ENCODE measurements at regions not wholly inside any gene's neighbourhood (a gene's known extent, or its start where the extent isn't known, plus 50 kb on each side); places are given as distances from the start of the nearest gene placed in this dataset.

DNA sequence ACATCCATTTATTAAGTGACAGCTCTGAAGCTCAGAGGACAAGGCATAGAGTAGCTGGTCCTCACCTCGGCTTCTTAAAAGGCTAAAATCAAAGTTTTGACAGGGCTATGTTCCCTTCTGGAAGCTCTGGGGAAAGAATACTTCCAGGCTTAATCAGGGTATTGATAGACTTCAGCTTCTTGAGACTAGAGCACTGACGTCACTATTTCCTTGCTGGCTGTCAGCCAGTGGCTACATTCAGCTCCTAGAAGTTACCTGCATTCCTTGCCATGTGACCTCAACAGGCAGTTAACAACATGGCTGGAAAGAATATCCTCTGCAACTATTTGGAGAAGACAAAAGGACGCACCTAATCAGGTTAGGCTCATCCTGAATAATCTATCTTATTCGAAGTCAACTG, 1144.8 kb downstream of the ADGRL3 start:
- Mint-ChIP-seq H3K4me1 (no peaks in the 10 kb centered on the region), H3K27me3 (ENCODE audit: insufficient read depth) (no peaks in the 10 kb centered on the region), H3K9me3 (peaks cover 12% of the 10 kb centered on the region), H3K4me3 (no peak overlapping the region), H3K36me3 (ENCODE audit: low read depth) (no peaks in the 10 kb centered on the region), H3K27ac (no peak overlapping the region)
- Histone ChIP-seq H3K27me3 (ENCODE audit: control insufficient read depth, insufficient read depth, low read length, poor library complexity, severe bottlenecking) (no peaks in the 10 kb centered on the region), H3K36me3 (ENCODE audit: control insufficient read depth, insufficient read depth, low read length) (no peaks in the 10 kb centered on the region), H3K4me1 (ENCODE audit: control insufficient read depth, insufficient read depth, low read length) (no peaks in the 10 kb centered on the region), H3K27ac (ENCODE audit: low read depth, low read length) (no peak overlapping the region), H3K9me3 (ENCODE audit: control insufficient read depth, low read length) (peaks cover 5% of the 10 kb centered on the region), H3K4me3 (ENCODE audit: low read length) (no peak overlapping the region), H3K9ac (ENCODE audit: extremely low read depth, low read length, poor library complexity, severe bottlenecking) (no peak overlapping the region)
- no peak for DNase-seq
- WGBS, 2 experiments (ENCODE audit: insufficient coverage in 1 of 2, insufficient read length in 1 of 2): 90 to 100% methylated on average over 2 to 4 of the region's 4 CpGs
- TF ChIP-seq, protein P1, sequence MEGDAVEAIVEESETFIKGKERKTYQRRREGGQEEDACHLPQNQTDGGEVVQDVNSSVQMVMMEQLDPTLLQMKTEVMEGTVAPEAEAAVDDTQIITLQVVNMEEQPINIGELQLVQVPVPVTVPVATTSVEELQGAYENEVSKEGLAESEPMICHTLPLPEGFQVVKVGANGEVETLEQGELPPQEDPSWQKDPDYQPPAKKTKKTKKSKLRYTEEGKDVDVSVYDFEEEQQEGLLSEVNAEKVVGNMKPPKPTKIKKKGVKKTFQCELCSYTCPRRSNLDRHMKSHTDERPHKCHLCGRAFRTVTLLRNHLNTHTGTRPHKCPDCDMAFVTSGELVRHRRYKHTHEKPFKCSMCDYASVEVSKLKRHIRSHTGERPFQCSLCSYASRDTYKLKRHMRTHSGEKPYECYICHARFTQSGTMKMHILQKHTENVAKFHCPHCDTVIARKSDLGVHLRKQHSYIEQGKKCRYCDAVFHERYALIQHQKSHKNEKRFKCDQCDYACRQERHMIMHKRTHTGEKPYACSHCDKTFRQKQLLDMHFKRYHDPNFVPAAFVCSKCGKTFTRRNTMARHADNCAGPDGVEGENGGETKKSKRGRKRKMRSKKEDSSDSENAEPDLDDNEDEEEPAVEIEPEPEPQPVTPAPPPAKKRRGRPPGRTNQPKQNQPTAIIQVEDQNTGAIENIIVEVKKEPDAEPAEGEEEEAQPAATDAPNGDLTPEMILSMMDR (conservative IDR thresholded peaks at IDR 0.05): no peak

DNA sequence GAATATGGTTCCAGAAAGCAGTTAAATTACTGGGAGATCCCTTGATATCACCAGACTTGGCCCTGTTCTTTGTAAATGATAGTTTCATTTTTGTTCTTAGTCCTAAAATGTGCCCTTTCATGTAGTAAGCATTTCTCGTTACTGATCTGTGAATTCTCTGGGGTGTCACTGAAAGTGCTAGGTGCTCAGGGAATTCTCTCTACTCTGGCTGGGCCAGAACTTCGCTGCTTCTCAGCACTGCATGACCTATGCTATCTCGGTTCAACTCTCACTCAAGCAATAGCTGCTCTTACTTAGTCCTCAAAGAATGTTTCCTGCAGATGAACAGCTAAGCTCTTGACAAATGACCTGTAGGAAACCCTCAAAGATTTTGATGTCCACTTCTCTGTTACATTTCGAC, 1144.3 kb downstream of the ADGRL3 start:
- 83 to 93% methylated on average over 2 to 4 of the region's 4 CpGs for WGBS, 2 experiments (ENCODE audit: insufficient coverage in 1 of 2, insufficient read length in 1 of 2)

DNA sequence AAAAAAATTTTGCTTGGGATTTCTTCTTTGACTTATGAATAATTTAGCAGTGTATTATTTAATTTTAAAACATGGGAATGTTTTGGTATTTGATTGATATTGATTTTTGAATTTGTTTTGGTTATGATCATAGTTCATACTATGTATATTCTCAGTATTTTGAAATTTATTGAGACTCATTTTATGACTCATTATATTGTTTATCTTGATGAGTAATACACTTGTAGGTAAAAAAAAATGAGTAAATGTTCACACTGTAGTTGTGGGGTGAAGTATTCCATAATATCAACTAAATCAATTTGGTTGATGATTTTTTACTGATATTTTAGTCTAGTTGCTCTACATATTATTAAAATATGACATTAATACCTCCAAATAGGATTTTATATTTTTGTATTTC, 1142.2 kb downstream of the ADGRL3 start:
- Histone ChIP-seq H3K4me1 (ENCODE audit: control insufficient read depth, insufficient read depth, low read length) (no peaks in the 10 kb centered on the region), H3K27ac (ENCODE audit: low read depth, low read length) (no peak overlapping the region), H3K27me3 (ENCODE audit: control insufficient read depth, insufficient read depth, low read length, poor library complexity, severe bottlenecking) (no peaks in the 10 kb centered on the region), H3K9ac (ENCODE audit: extremely low read depth, low read length, poor library complexity, severe bottlenecking) (no peak overlapping the region), H3K9me3 (ENCODE audit: control insufficient read depth, low read length) (peaks cover 5% of the 10 kb centered on the region), H3K4me3 (ENCODE audit: low read length) (no peak overlapping the region), H3K36me3 (ENCODE audit: control insufficient read depth, insufficient read depth, low read length) (no peaks in the 10 kb centered on the region)
- DNase-seq: no peak
- Mint-ChIP-seq H3K27ac (no peak overlapping the region), H3K9me3 (peaks cover 26% of the 10 kb centered on the region), H3K4me1 (no peaks in the 10 kb centered on the region), H3K27me3 (ENCODE audit: insufficient read depth) (no peaks in the 10 kb centered on the region), H3K4me3 (no peak overlapping the region), H3K36me3 (ENCODE audit: low read depth) (no peaks in the 10 kb centered on the region)
- TF ChIP-seq, protein P1 (conservative IDR thresholded peaks at IDR 0.05): no peak

More for the DNA sequence above, 1144.3 kb downstream of the ADGRL3 start:
- no peaks in the 10 kb centered on the region for H3K27me3 ChIP-seq (ENCODE audit: control insufficient read depth, insufficient read depth, low read length, poor library complexity, severe bottlenecking)
- no peak overlapping the region for H3K27ac Mint-ChIP-seq
- H3K36me3 ChIP-seq (ENCODE audit: control insufficient read depth, insufficient read depth, low read length): no peaks in the 10 kb centered on the region
- DNase-seq: no peak
- peaks cover 12% of the 10 kb centered on the region for H3K9me3 Mint-ChIP-seq
- H3K4me1 ChIP-seq (ENCODE audit: control insufficient read depth, insufficient read depth, low read length): no peaks in the 10 kb centered on the region
- TF ChIP-seq, protein P1 (conservative IDR thresholded peaks at IDR 0.05): no peak
- H3K4me3 ChIP-seq (ENCODE audit: low read length): no peak overlapping the region
- no peak overlapping the region for H3K27ac ChIP-seq (ENCODE audit: low read depth, low read length)
- H3K4me3 Mint-ChIP-seq: no peak overlapping the region
- no peak overlapping the region for H3K9ac ChIP-seq (ENCODE audit: extremely low read depth, low read length, poor library complexity, severe bottlenecking)
- H3K36me3 Mint-ChIP-seq (ENCODE audit: low read depth): no peaks in the 10 kb centered on the region
- H3K9me3 ChIP-seq (ENCODE audit: control insufficient read depth, low read length): peaks cover 5% of the 10 kb centered on the region
- no peaks in the 10 kb centered on the region for H3K27me3 Mint-ChIP-seq (ENCODE audit: insufficient read depth)
- no peaks in the 10 kb centered on the region for H3K4me1 Mint-ChIP-seq
